GM12875 (cell line): ENCODE measurements at regions not wholly inside any gene's neighbourhood (a gene's known extent, or its start where the extent isn't known, plus 50 kb on each side); places are given as distances from the start of the nearest gene placed in this dataset.

Experiments used
- H3K4me3 ChIP-seq: one replicate; pipeline ENCODE4 v1.5.1; 2011; ENCODE audit warnings: low read depth, low read length, control low read depth
- TF ChIP-seq, protein P1 (sequence below): IDR thresholded peaks from 2 replicates; pipeline ENCODE4 v1.5.1; 2011; ENCODE audit warnings: low read depth, mild to moderate bottlenecking, control low read depth, inconsistent platforms, low read length, moderate library complexity, borderline replicate concordance; ENCODE audit not compliant: insufficient read depth

DNA sequence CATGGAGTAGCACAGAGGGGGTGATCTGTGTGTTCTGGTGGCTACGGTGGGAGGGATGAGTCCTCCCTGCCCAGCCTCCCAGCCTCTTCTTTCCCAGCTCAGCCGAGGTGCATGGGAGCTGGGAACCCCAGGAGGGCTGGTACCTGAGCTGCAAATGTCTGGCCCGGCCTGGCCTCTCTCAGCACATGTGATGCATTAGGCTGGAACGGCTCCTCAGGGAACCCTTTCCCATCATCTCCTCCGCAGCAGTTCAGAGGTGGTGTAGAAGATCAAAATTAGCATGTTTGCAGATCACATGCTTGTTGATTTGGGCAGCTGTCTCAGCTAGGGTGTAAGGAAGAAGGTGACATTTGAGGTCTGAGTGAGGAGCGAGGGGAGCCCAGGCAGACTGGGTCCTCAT lies 126.6 kb downstream of the EMX2 start:
- TF ChIP-seq, protein P1, sequence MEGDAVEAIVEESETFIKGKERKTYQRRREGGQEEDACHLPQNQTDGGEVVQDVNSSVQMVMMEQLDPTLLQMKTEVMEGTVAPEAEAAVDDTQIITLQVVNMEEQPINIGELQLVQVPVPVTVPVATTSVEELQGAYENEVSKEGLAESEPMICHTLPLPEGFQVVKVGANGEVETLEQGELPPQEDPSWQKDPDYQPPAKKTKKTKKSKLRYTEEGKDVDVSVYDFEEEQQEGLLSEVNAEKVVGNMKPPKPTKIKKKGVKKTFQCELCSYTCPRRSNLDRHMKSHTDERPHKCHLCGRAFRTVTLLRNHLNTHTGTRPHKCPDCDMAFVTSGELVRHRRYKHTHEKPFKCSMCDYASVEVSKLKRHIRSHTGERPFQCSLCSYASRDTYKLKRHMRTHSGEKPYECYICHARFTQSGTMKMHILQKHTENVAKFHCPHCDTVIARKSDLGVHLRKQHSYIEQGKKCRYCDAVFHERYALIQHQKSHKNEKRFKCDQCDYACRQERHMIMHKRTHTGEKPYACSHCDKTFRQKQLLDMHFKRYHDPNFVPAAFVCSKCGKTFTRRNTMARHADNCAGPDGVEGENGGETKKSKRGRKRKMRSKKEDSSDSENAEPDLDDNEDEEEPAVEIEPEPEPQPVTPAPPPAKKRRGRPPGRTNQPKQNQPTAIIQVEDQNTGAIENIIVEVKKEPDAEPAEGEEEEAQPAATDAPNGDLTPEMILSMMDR, result no peak
- no peak overlapping the region for H3K4me3 ChIP-seq

- no peak overlapping the region for H3K4me3 ChIP-seq
- TF ChIP-seq, protein P1, result no peak
Measured at GRCh38 chr10:117670116-117670904, 127.8 kb downstream of the EMX2 start.

GRCh38 chr10:117673230-117674010 lies 130.9 kb downstream of the EMX2 start:
- TF ChIP-seq, protein P1, result no peak

DNA sequence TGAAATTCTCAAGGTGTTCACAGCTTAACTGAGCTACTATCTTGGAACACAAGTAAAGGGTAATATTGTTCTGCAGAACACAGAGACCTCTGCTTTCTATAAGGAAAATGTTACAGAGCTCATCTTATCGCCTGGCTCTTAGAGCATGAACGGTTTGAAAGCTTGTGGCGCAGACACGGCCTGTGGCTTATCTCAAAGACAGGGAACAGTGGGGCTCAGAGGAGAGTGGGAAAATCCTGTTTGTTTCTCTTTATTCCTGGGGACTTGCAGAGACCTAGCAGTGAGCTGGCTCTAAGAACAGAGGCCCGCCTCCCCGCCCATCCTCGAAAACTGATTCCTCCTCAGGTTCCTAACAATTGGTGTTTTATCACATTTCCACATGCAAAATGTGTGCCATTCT lies 131.7 kb downstream of the EMX2 start:
- H3K4me3 ChIP-seq, result no peak overlapping the region
- TF ChIP-seq, protein P1, result no peak

More at GRCh38 chr10:117673230-117674010, 130.9 kb downstream of the EMX2 start:
- no peak overlapping the region for H3K4me3 ChIP-seq

GRCh38 chr10:117674646-117675045 lies 132.1 kb downstream of the EMX2 start:
- H3K4me3 ChIP-seq, result no peak overlapping the region

DNA sequence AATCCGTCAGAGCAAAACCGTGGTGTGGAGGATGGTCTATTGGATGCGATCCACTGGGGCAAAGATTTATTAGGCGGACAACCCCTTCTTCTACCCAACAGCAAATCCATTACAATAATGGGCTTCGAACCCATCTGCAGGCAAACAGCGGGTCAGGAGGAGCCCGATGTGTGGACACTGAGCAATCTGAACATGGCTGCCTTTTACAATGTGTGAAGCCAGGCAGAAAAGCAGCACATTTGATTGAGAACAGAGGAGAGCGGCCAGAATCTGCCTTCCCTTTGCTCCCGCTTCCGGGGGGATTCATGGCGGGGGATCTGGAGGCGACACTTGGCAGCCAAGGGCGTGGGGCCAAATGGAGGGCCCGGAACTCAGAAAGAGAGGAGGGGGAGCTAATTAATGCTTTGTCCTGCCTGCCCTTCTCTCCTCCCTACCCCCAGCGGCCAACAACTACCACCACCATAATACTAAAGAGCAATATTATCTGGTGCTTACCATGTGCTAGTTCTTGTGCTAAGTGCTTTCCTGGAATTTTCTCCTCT lies 133.0 kb downstream of the EMX2 start:
- TF ChIP-seq, protein P1, result no peak
- H3K4me3 ChIP-seq, result no peak overlapping the region

More at GRCh38 chr10:117674646-117675045, 132.1 kb downstream of the EMX2 start:
- TF ChIP-seq, protein P1, result no peak
